A549 (cell line): ENCODE measurements at regions not wholly inside any gene's neighbourhood (a gene's known extent, or its start where the extent isn't known, plus 50 kb on each side); places are given as distances from the start of the nearest gene placed in this dataset.

Experiments used
- ATAC-seq, 2 experiments: fragments of 200-7000 bp in 1 of 2; fragments of >200 bp in 1 of 2; cut with Nextera tagmentation in 1 of 2; cut with Tn5 transposase in 1 of 2; 3 replicates each; pipeline versions ENCODE4 v1.8.0 to v1.9.1; 2018 to 2020; ENCODE audit warnings: mild to moderate bottlenecking in 1 of 2, moderate library complexity in 1 of 2
- CTCF ChIA-PET: fragments of 300-600 bp; sonication (Branson Sonifier 250); formaldehyde crosslinking; extraction: SDS; loops from one replicate; lab custom pipeline; 2021; ENCODE audit warnings: antibody characterized with exemption, inconsistent platforms; lab: Yijun Ruan, JAX
- POLR2A ChIA-PET: fragments of 350-600 bp; formaldehyde crosslinking; extraction: SDS; loops from one replicate; lab custom pipeline; 2021; ENCODE audit warnings: antibody characterized with exemption, inconsistent platforms; lab: Yijun Ruan, JAX
- DNase-seq, 2 experiments: peaks; one replicate each; pipeline versions ENCODE4 v3.0.0 to v3.0.0-alpha.2; 2011 to 2016; ENCODE audit warnings: low read depth in 1 of 2, low spot score in 1 of 2
- FAIRE-seq: peaks from 2 replicates; lab custom pipeline; 2011; peaks lifted over from hg19 to GRCh38; lab: Jason Lieb, UNC
- H3K27ac ChIP-seq, 2 experiments: fragments of >200 bp; sonication (Bioruptor Twin); formaldehyde crosslinking; 3 replicates each; pipeline ENCODE4 v1.5.1; 2016 to 2017
- H3K4me1 ChIP-seq: fragments of >200 bp; sonication (Bioruptor Twin); formaldehyde crosslinking; 3 replicates; pipeline ENCODE4 v1.6.1; 2016
- H3K4me2 ChIP-seq: fragments of >200 bp; sonication (Bioruptor Twin); formaldehyde crosslinking; 3 replicates; pipeline ENCODE4 v1.6.1; 2016
- H3K4me3 ChIP-seq: fragments of >200 bp; sonication (Bioruptor Twin); formaldehyde crosslinking; 3 replicates; pipeline ENCODE4 v1.5.1; 2016
- H3K9me3 ChIP-seq: fragments of >200 bp; sonication (Bioruptor Twin); formaldehyde crosslinking; 3 replicates; pipeline ENCODE4 v1.6.1; 2016
- BHLHE40 ChIP-seq: IDR thresholded peaks from 2 replicates; pipeline ENCODE4 v1.6.1; 2012; ENCODE audit warnings: low read depth, low read length, inconsistent platforms
- CTCF ChIP-seq: fragments of >200 bp; sonication (Bioruptor Twin); formaldehyde crosslinking; IDR thresholded peaks from 3 replicates; pipeline ENCODE4 v1.5.1; 2016
- EHMT2 ChIP-seq: fragments of 200-600 bp; sonication (generic); IDR thresholded peaks from 2 replicates; pipeline ENCODE4 v1.6.1; 2016; ENCODE audit warnings: antibody characterized with exemption, low read depth, mild to moderate bottlenecking, moderate library complexity
- EP300 ChIP-seq, 2 experiments: fragments of >200 bp; sonication (Bioruptor Twin); formaldehyde crosslinking; IDR thresholded peaks; 2 replicates in 1 of 2; 3 replicates in 1 of 2; pipeline ENCODE4 v1.6.1; 2016 to 2017
- ESRRA ChIP-seq: fragments of 150-350 bp; IDR thresholded peaks from 2 replicates; pipeline ENCODE4 v1.6.1; 2014; ENCODE audit warnings: mild to moderate bottlenecking, low read length, borderline replicate concordance
- FOXS1 ChIP-seq: fragments of 250-450 bp; sonication (Bioruptor Pico); IDR thresholded peaks from 2 replicates; pipeline ENCODE4 v1.5.0; 2020; ENCODE audit warnings: mild to moderate bottlenecking, moderate library complexity
- HDAC2 ChIP-seq: fragments of 200-600 bp; sonication (generic); IDR thresholded peaks from 2 replicates; pipeline ENCODE4 v1.6.1; 2016
- HES2 ChIP-seq: fragments of >200 bp; sonication (Bioruptor Twin); formaldehyde crosslinking; IDR thresholded peaks from 2 replicates; pipeline ENCODE4 v1.6.1; 2016
- HMGXB4 ChIP-seq: fragments of 250-450 bp; sonication (Bioruptor Pico); IDR thresholded peaks from 2 replicates; pipeline ENCODE4 v1.5.0; 2021; ENCODE audit warnings: mild to moderate bottlenecking, moderate library complexity, borderline replicate concordance
- HOXB5 ChIP-seq: fragments of 250-450 bp; sonication (Bioruptor Pico); IDR thresholded peaks from 2 replicates; pipeline ENCODE4 v1.5.0; 2020; ENCODE audit warnings: mild to moderate bottlenecking, moderate library complexity
- JUNB ChIP-seq: fragments of >200 bp; sonication (Bioruptor Twin); formaldehyde crosslinking; IDR thresholded peaks from 2 replicates; pipeline ENCODE4 v1.6.1; 2016
- MAZ ChIP-seq: fragments of 150-350 bp; IDR thresholded peaks from 2 replicates; pipeline ENCODE4 v1.6.1; 2014; ENCODE audit warnings: antibody characterized with exemption, low read depth, low read length, borderline replicate concordance
- MYC ChIP-seq: IDR thresholded peaks from 2 replicates; pipeline ENCODE4 v1.6.1; 2012; ENCODE audit warnings: mild to moderate bottlenecking, inconsistent platforms, low read length, improper control_type of control experiment, borderline replicate concordance
- NFE2L2 ChIP-seq: fragments of 150-350 bp; conservative IDR thresholded peaks from 2 replicates; pipeline ENCODE4 v1.6.1; 2014; ENCODE audit warnings: low read length
- NR3C1 ChIP-seq: fragments of >200 bp; sonication (Bioruptor Twin); formaldehyde crosslinking; IDR thresholded peaks from 3 replicates; pipeline ENCODE4 v1.6.1; 2017
- POLR2A ChIP-seq: IDR thresholded peaks from 2 replicates; pipeline ENCODE4 v1.6.1; 2012; ENCODE audit warnings: mild to moderate bottlenecking, low read length
- POLR2AphosphoS2 ChIP-seq: conservative IDR thresholded peaks from 2 replicates; pipeline ENCODE4 v1.6.1; 2012; ENCODE audit warnings: low read length, improper control_type of control experiment, inconsistent platforms
- RNF2 ChIP-seq: fragments of 200-600 bp; sonication (generic); IDR thresholded peaks from 2 replicates; pipeline ENCODE4 v1.6.1; 2016; ENCODE audit warnings: low read depth, mild to moderate bottlenecking, antibody characterized with exemption, moderate library complexity, borderline replicate concordance
- SMC3 ChIP-seq: fragments of >200 bp; sonication (Bioruptor Twin); formaldehyde crosslinking; IDR thresholded peaks from 3 replicates; pipeline ENCODE4 v1.6.1; 2018; ENCODE audit warnings: inconsistent platforms
- SREBF2 ChIP-seq: fragments of 450-650 bp; IDR thresholded peaks from 2 replicates; pipeline ENCODE4 v1.6.1; 2014; ENCODE audit warnings: mild to moderate bottlenecking, moderate library complexity
- TP53 ChIP-seq: fragments of 250-450 bp; sonication (Bioruptor Pico); IDR thresholded peaks from 2 replicates; pipeline ENCODE4 v1.5.0; 2021; ENCODE audit warnings: mild to moderate bottlenecking, moderate library complexity
- ZFP36 ChIP-seq: fragments of 450-650 bp; IDR thresholded peaks from 2 replicates; pipeline ENCODE4 v1.6.1; 2014; ENCODE audit warnings: borderline replicate concordance; ENCODE audit not compliant: partially characterized antibody
- ZSCAN20 ChIP-seq: fragments of 250-450 bp; sonication (Bioruptor Pico); IDR thresholded peaks from 2 replicates; pipeline ENCODE4 v1.8.0; 2022; ENCODE audit warnings: mild to moderate bottlenecking, moderate library complexity
- WGBS: methylation state at CpG from one replicate; pipeline ENCODE4 v1.1.6; 2017; ENCODE audit errors: missing lambda C conversion rate; 5-methylcytosine and 5-hydroxymethylcytosine counted together
- TF ChIP-seq, protein P1 (sequence below): fragments of 200-600 bp; sonication (generic); IDR thresholded peaks from 2 replicates; pipeline ENCODE4 v1.6.1; 2016; ENCODE audit warnings: antibody characterized with exemption, mild to moderate bottlenecking, moderate library complexity
- TF ChIP-seq, protein P2 (sequence below): fragments of 450-650 bp; IDR thresholded peaks from 2 replicates; pipeline ENCODE4 v1.6.1; 2014; ENCODE audit warnings: antibody characterized with exemption
- TF ChIP-seq, protein P3 (sequence below): fragments of 250-450 bp; sonication (Bioruptor Pico); IDR thresholded peaks from 2 replicates; pipeline ENCODE4 v1.5.0; 2020; ENCODE audit warnings: low read depth, mild to moderate bottlenecking, moderate library complexity
- TF ChIP-seq, protein P4 (sequence below): IDR thresholded peaks from 2 replicates; pipeline ENCODE4 v1.6.1; 2012; ENCODE audit warnings: low read depth, borderline replicate concordance

DNA sequence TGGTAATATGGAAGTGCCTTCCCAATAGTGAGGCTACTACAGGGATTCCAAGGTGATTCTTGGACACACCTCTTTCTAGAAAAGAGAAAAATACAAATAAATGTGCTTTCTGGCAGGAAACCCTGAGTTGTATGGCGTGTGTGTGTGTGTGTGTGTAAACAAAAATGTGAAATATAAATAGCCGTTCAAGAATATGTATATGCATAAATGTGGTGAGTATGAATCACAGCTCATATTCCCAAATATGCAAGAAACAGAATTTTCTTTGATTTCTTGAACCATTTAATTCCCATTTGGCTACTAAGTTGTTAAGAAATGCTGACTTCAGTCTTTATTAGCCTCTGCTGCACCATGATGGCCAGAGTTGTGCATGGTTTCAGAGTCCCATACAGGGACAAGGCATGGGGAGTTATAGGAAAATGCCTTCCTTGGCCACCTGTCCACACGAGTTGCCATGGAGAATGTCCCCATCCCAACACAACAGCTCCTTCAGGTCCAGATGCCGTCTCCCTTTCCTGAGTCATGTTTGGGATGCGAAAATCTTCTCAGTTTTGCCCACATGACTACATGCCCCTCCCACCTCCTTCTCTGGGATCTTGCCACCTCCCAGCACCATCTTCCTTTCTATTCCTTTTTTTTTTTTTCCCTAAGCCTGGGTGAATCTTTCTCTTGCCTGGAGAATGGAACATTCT is 312.4 kb upstream of the ECI2 start:
- H3K4me2 ChIP-seq, result no peak overlapping the region
- ChIA-PET CTCF (no interaction called here), POLR2A (no interaction called here)
- FAIRE-seq, result no peak
- ATAC-seq, result no peak
- peaks cover 11% of the 10 kb centered on the region; the same call in 1 of the 3 replicates for H3K9me3 ChIP-seq
- H3K4me1 ChIP-seq, result no peaks in the 10 kb centered on the region
- WGBS, result 55% methylated on average over 5 of the region's 5 CpGs
- no peak overlapping the region for H3K4me3 ChIP-seq
- no peak overlapping the region for H3K27ac ChIP-seq
- no peak for TF ChIP-seq EHMT2
- TF ChIP-seq, protein P1, sequence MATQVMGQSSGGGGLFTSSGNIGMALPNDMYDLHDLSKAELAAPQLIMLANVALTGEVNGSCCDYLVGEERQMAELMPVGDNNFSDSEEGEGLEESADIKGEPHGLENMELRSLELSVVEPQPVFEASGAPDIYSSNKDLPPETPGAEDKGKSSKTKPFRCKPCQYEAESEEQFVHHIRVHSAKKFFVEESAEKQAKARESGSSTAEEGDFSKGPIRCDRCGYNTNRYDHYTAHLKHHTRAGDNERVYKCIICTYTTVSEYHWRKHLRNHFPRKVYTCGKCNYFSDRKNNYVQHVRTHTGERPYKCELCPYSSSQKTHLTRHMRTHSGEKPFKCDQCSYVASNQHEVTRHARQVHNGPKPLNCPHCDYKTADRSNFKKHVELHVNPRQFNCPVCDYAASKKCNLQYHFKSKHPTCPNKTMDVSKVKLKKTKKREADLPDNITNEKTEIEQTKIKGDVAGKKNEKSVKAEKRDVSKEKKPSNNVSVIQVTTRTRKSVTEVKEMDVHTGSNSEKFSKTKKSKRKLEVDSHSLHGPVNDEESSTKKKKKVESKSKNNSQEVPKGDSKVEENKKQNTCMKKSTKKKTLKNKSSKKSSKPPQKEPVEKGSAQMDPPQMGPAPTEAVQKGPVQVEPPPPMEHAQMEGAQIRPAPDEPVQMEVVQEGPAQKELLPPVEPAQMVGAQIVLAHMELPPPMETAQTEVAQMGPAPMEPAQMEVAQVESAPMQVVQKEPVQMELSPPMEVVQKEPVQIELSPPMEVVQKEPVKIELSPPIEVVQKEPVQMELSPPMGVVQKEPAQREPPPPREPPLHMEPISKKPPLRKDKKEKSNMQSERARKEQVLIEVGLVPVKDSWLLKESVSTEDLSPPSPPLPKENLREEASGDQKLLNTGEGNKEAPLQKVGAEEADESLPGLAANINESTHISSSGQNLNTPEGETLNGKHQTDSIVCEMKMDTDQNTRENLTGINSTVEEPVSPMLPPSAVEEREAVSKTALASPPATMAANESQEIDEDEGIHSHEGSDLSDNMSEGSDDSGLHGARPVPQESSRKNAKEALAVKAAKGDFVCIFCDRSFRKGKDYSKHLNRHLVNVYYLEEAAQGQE, result no peak
- TF ChIP-seq, protein P2, sequence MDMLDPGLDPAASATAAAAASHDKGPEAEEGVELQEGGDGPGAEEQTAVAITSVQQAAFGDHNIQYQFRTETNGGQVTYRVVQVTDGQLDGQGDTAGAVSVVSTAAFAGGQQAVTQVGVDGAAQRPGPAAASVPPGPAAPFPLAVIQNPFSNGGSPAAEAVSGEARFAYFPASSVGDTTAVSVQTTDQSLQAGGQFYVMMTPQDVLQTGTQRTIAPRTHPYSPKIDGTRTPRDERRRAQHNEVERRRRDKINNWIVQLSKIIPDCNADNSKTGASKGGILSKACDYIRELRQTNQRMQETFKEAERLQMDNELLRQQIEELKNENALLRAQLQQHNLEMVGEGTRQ, result no peak
- no peak for TF ChIP-seq NR3C1
- TF ChIP-seq SREBF2, result no peak
- TF ChIP-seq, protein P3, sequence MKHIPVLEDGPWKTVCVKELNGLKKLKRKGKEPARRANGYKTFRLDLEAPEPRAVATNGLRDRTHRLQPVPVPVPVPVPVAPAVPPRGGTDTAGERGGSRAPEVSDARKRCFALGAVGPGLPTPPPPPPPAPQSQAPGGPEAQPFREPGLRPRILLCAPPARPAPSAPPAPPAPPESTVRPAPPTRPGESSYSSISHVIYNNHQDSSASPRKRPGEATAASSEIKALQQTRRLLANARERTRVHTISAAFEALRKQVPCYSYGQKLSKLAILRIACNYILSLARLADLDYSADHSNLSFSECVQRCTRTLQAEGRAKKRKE (CRISPR knock-in tag), result no peak
- no peak for TF ChIP-seq HOXB5 (CRISPR knock-in tag)
- no peak for TF ChIP-seq TP53
- no peak for TF ChIP-seq POLR2A
- no peak for TF ChIP-seq RNF2
- no peak for TF ChIP-seq CTCF
- no peak for TF ChIP-seq ESRRA
- no peak for TF ChIP-seq ZSCAN20 (CRISPR knock-in tag)
- no peak for TF ChIP-seq MYC
- no peak for TF ChIP-seq JUNB
- TF ChIP-seq MAZ, result no peak
- TF ChIP-seq FOXS1, result no peak
- no peak for DNase-seq

- ATAC-seq (no peak), FAIRE-seq (no peak), DNase-seq (no peak)
- ChIA-PET CTCF (no interaction called here), POLR2A (no interaction called here)
- Histone ChIP-seq H3K27ac (no peak overlapping the region), H3K4me2 (no peak overlapping the region), H3K4me1 (peaks cover under 1% of the 10 kb centered on the region), H3K9me3 (peaks cover 6% of the 10 kb centered on the region; the same call in 1 of the 3 replicates), H3K4me3 (no peak overlapping the region)
- WGBS, result 72% methylated on average over 8 of the region's 8 CpGs
- TF ChIP-seq JUNB (no peak), MYC (no peak), HMGXB4 (CRISPR knock-in tag) (no peak), ZFP36 (no peak), BHLHE40 (no peak), POLR2AphosphoS2 (no peak), EHMT2 (no peak), HDAC2 (no peak), EP300 (IDR thresholded peaks at IDR 0.05) (no peak), HOXB5 (CRISPR knock-in tag) (no peak), SMC3 (no peak), HES2 (no peak), MAZ (no peak), NFE2L2 (no peak)
- TF ChIP-seq, protein P4, sequence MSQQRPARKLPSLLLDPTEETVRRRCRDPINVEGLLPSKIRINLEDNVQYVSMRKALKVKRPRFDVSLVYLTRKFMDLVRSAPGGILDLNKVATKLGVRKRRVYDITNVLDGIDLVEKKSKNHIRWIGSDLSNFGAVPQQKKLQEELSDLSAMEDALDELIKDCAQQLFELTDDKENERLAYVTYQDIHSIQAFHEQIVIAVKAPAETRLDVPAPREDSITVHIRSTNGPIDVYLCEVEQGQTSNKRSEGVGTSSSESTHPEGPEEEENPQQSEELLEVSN, result no peak
Observed at GRCh38 chr6:4446982-4447381, 311.6 kb upstream of the ECI2 start.
